ENCODE measurements at regions not wholly inside any gene's neighbourhood (a gene's known extent, or its start where the extent isn't known, plus 50 kb on each side); places are given as distances from the start of the nearest gene placed in this dataset.

DNA sequence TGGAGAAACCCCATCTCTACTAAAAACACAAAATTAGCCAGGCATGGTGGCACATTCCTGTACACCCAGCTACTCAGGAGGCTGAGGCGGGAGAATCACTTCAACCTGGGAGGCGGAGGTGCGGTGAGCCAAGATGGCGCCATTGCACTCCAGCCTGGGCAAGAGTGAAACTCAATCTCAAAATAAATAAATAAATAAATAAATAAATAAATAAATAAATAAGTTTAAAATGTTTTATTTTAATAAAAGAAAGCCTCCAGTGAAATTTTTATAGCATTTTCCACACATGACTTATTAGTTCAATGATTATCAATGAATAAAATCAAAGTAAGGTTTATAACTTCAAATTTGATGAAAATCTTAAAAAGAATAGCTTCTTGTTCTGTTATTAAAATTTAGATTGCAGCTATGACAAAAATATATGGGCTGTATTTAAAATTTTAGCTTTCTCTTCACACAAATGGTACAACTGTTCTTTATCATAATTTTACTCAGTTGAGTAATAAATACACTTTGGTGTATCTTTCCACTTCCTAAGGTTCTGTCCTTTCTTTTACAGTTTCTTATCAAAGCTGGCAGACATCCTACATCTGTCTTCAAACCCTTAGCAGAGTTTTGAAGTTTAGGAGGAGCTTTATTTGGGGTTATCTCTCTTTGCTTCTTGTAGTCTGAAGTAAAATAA lies 78.4 kb upstream of the ZSWIM2 start:
- POLR2A ChIA-PET, result no interaction called here
- Mint-ChIP-seq H3K27ac (no peak overlapping the region), H3K4me3 (no peak overlapping the region), H3K36me3 (no peaks in the 10 kb centered on the region), H3K27me3 (ENCODE audit: low read depth) (no peaks in the 10 kb centered on the region), H3K4me1 (no peaks in the 10 kb centered on the region), H3K9me3 (peaks cover 7% of the 10 kb centered on the region)
- ATAC-seq (no peak), DNase-seq (ENCODE audit: low spot score) (no peak)
- CTCF ChIA-PET, result interaction anchor here (1.3 kb wide), 1 partner anchor 65 kb away, joined by 3 read pairs; no protein-coding TSS in a partner anchor
- TF ChIP-seq CREB1 (CRISPR knock-in tag; IDR thresholded peaks at IDR 0.05) (no peak), JUN (CRISPR knock-in tag; IDR thresholded peaks at IDR 0.05) (no peak), GABPB1 (CRISPR knock-in tag; IDR thresholded peaks at IDR 0.05) (no peak), NFE2L1 (CRISPR knock-in tag; IDR thresholded peaks at IDR 0.05) (no peak), ZNF138 (CRISPR knock-in tag; conservative IDR thresholded peaks at IDR 0.05) (no peak), ETV6 (CRISPR knock-in tag; IDR thresholded peaks at IDR 0.05) (no peak)
- TF ChIP-seq, protein P1, sequence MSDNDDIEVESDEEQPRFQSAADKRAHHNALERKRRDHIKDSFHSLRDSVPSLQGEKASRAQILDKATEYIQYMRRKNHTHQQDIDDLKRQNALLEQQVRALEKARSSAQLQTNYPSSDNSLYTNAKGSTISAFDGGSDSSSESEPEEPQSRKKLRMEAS (CRISPR knock-in tag; IDR thresholded peaks at IDR 0.05), result no peak
- TF ChIP-seq, protein P2, sequence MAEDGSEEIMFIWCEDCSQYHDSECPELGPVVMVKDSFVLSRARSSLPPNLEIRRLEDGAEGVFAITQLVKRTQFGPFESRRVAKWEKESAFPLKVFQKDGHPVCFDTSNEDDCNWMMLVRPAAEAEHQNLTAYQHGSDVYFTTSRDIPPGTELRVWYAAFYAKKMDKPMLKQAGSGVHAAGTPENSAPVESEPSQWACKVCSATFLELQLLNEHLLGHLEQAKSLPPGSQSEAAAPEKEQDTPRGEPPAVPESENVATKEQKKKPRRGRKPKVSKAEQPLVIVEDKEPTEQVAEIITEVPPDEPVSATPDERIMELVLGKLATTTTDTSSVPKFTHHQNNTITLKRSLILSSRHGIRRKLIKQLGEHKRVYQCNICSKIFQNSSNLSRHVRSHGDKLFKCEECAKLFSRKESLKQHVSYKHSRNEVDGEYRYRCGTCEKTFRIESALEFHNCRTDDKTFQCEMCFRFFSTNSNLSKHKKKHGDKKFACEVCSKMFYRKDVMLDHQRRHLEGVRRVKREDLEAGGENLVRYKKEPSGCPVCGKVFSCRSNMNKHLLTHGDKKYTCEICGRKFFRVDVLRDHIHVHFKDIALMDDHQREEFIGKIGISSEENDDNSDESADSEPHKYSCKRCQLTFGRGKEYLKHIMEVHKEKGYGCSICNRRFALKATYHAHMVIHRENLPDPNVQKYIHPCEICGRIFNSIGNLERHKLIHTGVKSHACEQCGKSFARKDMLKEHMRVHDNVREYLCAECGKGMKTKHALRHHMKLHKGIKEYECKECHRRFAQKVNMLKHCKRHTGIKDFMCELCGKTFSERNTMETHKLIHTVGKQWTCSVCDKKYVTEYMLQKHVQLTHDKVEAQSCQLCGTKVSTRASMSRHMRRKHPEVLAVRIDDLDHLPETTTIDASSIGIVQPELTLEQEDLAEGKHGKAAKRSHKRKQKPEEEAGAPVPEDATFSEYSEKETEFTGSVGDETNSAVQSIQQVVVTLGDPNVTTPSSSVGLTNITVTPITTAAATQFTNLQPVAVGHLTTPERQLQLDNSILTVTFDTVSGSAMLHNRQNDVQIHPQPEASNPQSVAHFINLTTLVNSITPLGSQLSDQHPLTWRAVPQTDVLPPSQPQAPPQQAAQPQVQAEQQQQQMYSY (CRISPR knock-in tag; IDR thresholded peaks at IDR 0.05), result no peak
- TF ChIP-seq, protein P3, sequence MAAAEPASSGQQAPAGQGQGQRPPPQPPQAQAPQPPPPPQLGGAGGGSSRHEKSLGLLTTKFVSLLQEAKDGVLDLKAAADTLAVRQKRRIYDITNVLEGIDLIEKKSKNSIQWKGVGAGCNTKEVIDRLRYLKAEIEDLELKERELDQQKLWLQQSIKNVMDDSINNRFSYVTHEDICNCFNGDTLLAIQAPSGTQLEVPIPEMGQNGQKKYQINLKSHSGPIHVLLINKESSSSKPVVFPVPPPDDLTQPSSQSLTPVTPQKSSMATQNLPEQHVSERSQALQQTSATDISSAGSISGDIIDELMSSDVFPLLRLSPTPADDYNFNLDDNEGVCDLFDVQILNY (CRISPR knock-in tag; IDR thresholded peaks at IDR 0.05), result no peak
- TF ChIP-seq, protein P4, sequence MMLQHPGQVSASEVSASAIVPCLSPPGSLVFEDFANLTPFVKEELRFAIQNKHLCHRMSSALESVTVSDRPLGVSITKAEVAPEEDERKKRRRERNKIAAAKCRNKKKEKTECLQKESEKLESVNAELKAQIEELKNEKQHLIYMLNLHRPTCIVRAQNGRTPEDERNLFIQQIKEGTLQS (CRISPR knock-in tag; conservative IDR thresholded peaks at IDR 0.05), result no peak
- TF ChIP-seq, protein P5, sequence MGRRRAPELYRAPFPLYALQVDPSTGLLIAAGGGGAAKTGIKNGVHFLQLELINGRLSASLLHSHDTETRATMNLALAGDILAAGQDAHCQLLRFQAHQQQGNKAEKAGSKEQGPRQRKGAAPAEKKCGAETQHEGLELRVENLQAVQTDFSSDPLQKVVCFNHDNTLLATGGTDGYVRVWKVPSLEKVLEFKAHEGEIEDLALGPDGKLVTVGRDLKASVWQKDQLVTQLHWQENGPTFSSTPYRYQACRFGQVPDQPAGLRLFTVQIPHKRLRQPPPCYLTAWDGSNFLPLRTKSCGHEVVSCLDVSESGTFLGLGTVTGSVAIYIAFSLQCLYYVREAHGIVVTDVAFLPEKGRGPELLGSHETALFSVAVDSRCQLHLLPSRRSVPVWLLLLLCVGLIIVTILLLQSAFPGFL (CRISPR knock-in tag; IDR thresholded peaks at IDR 0.05; ENCODE audit: borderline replicate concordance), result no peak

DNA sequence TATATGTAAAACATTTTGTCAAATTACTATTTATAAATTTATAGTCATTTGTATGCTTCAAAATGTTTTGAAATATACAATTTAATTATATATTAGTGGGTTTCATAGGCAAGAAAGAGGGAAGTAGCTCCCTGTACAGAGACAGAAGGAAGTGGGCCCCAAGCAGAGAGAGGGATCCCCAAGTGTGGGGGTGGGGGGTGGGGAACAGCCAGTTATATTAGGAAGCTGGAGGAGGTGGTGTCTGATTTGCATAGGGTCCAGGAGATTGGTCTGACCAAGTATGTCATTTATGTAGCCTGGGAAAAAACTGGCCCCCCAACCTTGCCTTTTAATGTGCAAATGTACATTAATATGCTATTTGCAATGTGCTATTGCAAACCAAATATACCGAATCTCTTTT lies 76.5 kb upstream of the ZSWIM2 start:
- no peak for ATAC-seq
- Mint-ChIP-seq H3K4me1 (no peaks in the 10 kb centered on the region), H3K9me3 (peaks cover 8% of the 10 kb centered on the region), H3K36me3 (no peaks in the 10 kb centered on the region), H3K27me3 (ENCODE audit: low read depth) (no peaks in the 10 kb centered on the region), H3K27ac (no peak overlapping the region), H3K4me3 (no peak overlapping the region)
- POLR2A ChIA-PET, result no interaction called here
- CTCF ChIA-PET, result interaction anchor here (0.6 kb wide), 1 partner anchor 239 kb away, joined by 3 read pairs; no protein-coding TSS in a partner anchor
- no peak for DNase-seq (ENCODE audit: low spot score)
- TF ChIP-seq ZNF671 (CRISPR knock-in tag; IDR thresholded peaks at IDR 0.05), result no peak
- no peak for TF ChIP-seq TEAD1 (CRISPR knock-in tag; IDR thresholded peaks at IDR 0.05)
- TF ChIP-seq, protein P1 (CRISPR knock-in tag; IDR thresholded peaks at IDR 0.05), result no peak
- TF ChIP-seq, protein P6, sequence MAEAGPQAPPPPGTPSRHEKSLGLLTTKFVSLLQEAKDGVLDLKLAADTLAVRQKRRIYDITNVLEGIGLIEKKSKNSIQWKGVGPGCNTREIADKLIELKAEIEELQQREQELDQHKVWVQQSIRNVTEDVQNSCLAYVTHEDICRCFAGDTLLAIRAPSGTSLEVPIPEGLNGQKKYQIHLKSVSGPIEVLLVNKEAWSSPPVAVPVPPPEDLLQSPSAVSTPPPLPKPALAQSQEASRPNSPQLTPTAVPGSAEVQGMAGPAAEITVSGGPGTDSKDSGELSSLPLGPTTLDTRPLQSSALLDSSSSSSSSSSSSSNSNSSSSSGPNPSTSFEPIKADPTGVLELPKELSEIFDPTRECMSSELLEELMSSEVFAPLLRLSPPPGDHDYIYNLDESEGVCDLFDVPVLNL (CRISPR knock-in tag; IDR thresholded peaks at IDR 0.05; ENCODE audit: borderline replicate concordance, low read depth), result no peak
- TF ChIP-seq, protein P7, sequence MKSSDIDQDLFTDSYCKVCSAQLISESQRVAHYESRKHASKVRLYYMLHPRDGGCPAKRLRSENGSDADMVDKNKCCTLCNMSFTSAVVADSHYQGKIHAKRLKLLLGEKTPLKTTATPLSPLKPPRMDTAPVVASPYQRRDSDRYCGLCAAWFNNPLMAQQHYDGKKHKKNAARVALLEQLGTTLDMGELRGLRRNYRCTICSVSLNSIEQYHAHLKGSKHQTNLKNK (CRISPR knock-in tag; IDR thresholded peaks at IDR 0.05), result no peak
- no peak for TF ChIP-seq GTF2I (CRISPR knock-in tag; conservative IDR thresholded peaks at IDR 0.05)
- no peak for TF ChIP-seq PRRX2 (CRISPR knock-in tag; IDR thresholded peaks at IDR 0.05)
- TF ChIP-seq TCF7 (CRISPR knock-in tag; IDR thresholded peaks at IDR 0.05; ENCODE audit: low read depth), result no peak
- TF ChIP-seq SOX15 (CRISPR knock-in tag; IDR thresholded peaks at IDR 0.05), result no peak
- TF ChIP-seq HMGA2 (CRISPR knock-in tag; IDR thresholded peaks at IDR 0.05), result no peak
- no peak for TF ChIP-seq IRF2 (CRISPR knock-in tag; IDR thresholded peaks at IDR 0.05; ENCODE audit: borderline replicate concordance, low read depth)
- TF ChIP-seq, protein P8, sequence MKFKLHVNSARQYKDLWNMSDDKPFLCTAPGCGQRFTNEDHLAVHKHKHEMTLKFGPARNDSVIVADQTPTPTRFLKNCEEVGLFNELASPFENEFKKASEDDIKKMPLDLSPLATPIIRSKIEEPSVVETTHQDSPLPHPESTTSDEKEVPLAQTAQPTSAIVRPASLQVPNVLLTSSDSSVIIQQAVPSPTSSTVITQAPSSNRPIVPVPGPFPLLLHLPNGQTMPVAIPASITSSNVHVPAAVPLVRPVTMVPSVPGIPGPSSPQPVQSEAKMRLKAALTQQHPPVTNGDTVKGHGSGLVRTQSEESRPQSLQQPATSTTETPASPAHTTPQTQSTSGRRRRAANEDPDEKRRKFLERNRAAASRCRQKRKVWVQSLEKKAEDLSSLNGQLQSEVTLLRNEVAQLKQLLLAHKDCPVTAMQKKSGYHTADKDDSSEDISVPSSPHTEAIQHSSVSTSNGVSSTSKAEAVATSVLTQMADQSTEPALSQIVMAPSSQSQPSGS (CRISPR knock-in tag; IDR thresholded peaks at IDR 0.05; ENCODE audit: borderline replicate concordance, low read depth), result no peak
- no peak for TF ChIP-seq ZNF232 (CRISPR knock-in tag; IDR thresholded peaks at IDR 0.05)
- no peak for TF ChIP-seq JUN (CRISPR knock-in tag; IDR thresholded peaks at IDR 0.05)
